Astrocyte (in vitro differentiated cells and primary cell): ENCODE measurements at regions not wholly inside any gene's neighbourhood (a gene's known extent, or its start where the extent isn't known, plus 50 kb on each side); places are given as distances from the start of the nearest gene placed in this dataset.

Experiments
- DNase-seq: peaks from one replicate; pipeline ENCODE4 v3.0.0-alpha.2; 2010; ENCODE audit warnings: low read depth
- FAIRE-seq: peaks from 2 replicates; lab custom pipeline; 2011; peaks lifted over from hg19 to GRCh38; lab: Jason Lieb, UNC
- H2AFZ ChIP-seq: 2 replicates; pipeline ENCODE4 v1.6.0; 2012; ENCODE audit warnings: low read depth, low read length, inconsistent platforms
- H3K27ac ChIP-seq: 2 replicates; pipeline ENCODE4 v1.5.1; 2011; ENCODE audit warnings: low read depth, low read length, inconsistent platforms
- H3K27me3 ChIP-seq: 2 replicates; pipeline ENCODE4 v1.6.0; 2011; ENCODE audit warnings: low read length, inconsistent platforms; ENCODE audit not compliant: insufficient read depth
- H3K36me3 ChIP-seq: 2 replicates; pipeline ENCODE4 v1.5.1; 2011; ENCODE audit warnings: low read length, inconsistent platforms; ENCODE audit not compliant: insufficient read depth
- H3K4me1 ChIP-seq: 2 replicates; pipeline ENCODE4 v1.5.1; 2011; ENCODE audit warnings: low read length, inconsistent platforms; ENCODE audit not compliant: insufficient read depth
- H3K4me2 ChIP-seq: 2 replicates; pipeline ENCODE4 v1.6.0; 2012; ENCODE audit warnings: low read length, inconsistent platforms
- H3K4me3 ChIP-seq: 2 replicates; pipeline ENCODE4 v1.5.1; 2011; ENCODE audit warnings: low read depth, mild to moderate bottlenecking, low read length, inconsistent platforms; ENCODE audit not compliant: insufficient read depth
- H3K79me2 ChIP-seq: 2 replicates; pipeline ENCODE4 v1.6.0; 2012; ENCODE audit warnings: mild to moderate bottlenecking, low read length, inconsistent platforms; ENCODE audit not compliant: insufficient read depth
- H3K9ac ChIP-seq: 2 replicates; pipeline ENCODE4 v1.6.0; 2012; ENCODE audit warnings: mild to moderate bottlenecking, low read length, inconsistent platforms
- H3K9me3 ChIP-seq: 2 replicates; pipeline ENCODE4 v1.5.1; 2012; ENCODE audit warnings: low read depth, mild to moderate bottlenecking, low read length, inconsistent platforms; ENCODE audit not compliant: insufficient read depth
- H4K20me1 ChIP-seq: 2 replicates; pipeline ENCODE4 v1.6.0; 2012; ENCODE audit warnings: low read length, inconsistent platforms; ENCODE audit not compliant: insufficient read depth
- H3K27ac Mint-ChIP-seq: one replicate; pipeline ENCODE4 v1.8.0; 2021; ENCODE audit warnings: mild to moderate bottlenecking, mixed read lengths; ENCODE audit not compliant: unreplicated experiment
- H3K27me3 Mint-ChIP-seq: one replicate; pipeline ENCODE4 v1.8.0; 2021; ENCODE audit warnings: low read depth, mixed read lengths; ENCODE audit not compliant: unreplicated experiment
- H3K36me3 Mint-ChIP-seq: one replicate; pipeline ENCODE4 v1.8.0; 2021; ENCODE audit warnings: low read depth, mixed read lengths; ENCODE audit not compliant: unreplicated experiment
- H3K4me1 Mint-ChIP-seq: one replicate; pipeline ENCODE4 v1.8.0; 2021; ENCODE audit warnings: low read depth, mixed read lengths; ENCODE audit not compliant: unreplicated experiment
- H3K4me3 Mint-ChIP-seq: one replicate; pipeline ENCODE4 v1.8.0; 2021; ENCODE audit warnings: mild to moderate bottlenecking, moderate library complexity, mixed read lengths; ENCODE audit not compliant: unreplicated experiment
- H3K9me3 Mint-ChIP-seq: one replicate; pipeline ENCODE4 v1.8.0; 2021; ENCODE audit warnings: mild to moderate bottlenecking, mixed read lengths; ENCODE audit not compliant: unreplicated experiment
- EZH2 ChIP-seq: IDR thresholded peaks from 2 replicates; pipeline ENCODE4 v1.6.1; 2012; ENCODE audit warnings: mild to moderate bottlenecking, low read length, inconsistent platforms; ENCODE audit not compliant: insufficient read depth
- TF ChIP-seq, protein P1 (sequence below): IDR thresholded peaks from 2 replicates; pipeline ENCODE4 v1.5.1; 2011; ENCODE audit warnings: low read depth, mild to moderate bottlenecking, inconsistent platforms, low read length, moderate library complexity; ENCODE audit not compliant: insufficient read depth

DNA sequence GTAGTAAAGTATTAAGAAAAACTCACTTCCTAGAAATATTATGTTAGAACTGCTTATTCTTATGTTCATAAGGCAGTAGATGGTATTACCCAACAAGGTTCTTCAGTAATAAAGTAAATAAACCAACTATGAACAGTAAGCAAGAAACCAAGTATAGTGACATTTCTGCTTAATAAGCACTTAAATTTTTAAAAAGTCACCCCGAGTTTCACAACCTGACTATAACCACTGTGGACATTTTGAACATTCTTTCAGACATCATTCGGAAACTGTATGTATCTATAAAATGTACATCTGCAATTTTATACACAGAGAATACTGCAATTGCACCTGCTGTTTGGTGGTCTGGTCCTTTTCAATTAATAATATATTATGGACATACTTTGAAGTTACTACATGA lies 1073.6 kb downstream of the XPNPEP1 start:
- H3K4me1 ChIP-seq = no peaks in the 10 kb centered on the region
- H3K9me3 ChIP-seq = no peaks in the 10 kb centered on the region
- Mint-ChIP-seq H3K27ac (no peak overlapping the region), H3K9me3 (no peaks in the 10 kb centered on the region), H3K4me1 (no peaks in the 10 kb centered on the region), H3K4me3 (no peak overlapping the region), H3K27me3 (no peaks in the 10 kb centered on the region), H3K36me3 (no peaks in the 10 kb centered on the region)
- H3K9ac ChIP-seq = no peak overlapping the region
- H3K27me3 ChIP-seq = no peaks in the 10 kb centered on the region
- no peaks in the 10 kb centered on the region for H3K36me3 ChIP-seq
- no peak overlapping the region for H3K27ac ChIP-seq
- H4K20me1 ChIP-seq = no peaks in the 10 kb centered on the region
- DNase-seq (no peak), FAIRE-seq (no peak)
- TF ChIP-seq, protein P1, sequence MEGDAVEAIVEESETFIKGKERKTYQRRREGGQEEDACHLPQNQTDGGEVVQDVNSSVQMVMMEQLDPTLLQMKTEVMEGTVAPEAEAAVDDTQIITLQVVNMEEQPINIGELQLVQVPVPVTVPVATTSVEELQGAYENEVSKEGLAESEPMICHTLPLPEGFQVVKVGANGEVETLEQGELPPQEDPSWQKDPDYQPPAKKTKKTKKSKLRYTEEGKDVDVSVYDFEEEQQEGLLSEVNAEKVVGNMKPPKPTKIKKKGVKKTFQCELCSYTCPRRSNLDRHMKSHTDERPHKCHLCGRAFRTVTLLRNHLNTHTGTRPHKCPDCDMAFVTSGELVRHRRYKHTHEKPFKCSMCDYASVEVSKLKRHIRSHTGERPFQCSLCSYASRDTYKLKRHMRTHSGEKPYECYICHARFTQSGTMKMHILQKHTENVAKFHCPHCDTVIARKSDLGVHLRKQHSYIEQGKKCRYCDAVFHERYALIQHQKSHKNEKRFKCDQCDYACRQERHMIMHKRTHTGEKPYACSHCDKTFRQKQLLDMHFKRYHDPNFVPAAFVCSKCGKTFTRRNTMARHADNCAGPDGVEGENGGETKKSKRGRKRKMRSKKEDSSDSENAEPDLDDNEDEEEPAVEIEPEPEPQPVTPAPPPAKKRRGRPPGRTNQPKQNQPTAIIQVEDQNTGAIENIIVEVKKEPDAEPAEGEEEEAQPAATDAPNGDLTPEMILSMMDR = no peak
- no peak for TF ChIP-seq EZH2
- no peaks in the 10 kb centered on the region for H3K79me2 ChIP-seq
- H3K4me2 ChIP-seq = no peak overlapping the region
- no peak overlapping the region for H2AFZ ChIP-seq
- no peak overlapping the region for H3K4me3 ChIP-seq

DNA sequence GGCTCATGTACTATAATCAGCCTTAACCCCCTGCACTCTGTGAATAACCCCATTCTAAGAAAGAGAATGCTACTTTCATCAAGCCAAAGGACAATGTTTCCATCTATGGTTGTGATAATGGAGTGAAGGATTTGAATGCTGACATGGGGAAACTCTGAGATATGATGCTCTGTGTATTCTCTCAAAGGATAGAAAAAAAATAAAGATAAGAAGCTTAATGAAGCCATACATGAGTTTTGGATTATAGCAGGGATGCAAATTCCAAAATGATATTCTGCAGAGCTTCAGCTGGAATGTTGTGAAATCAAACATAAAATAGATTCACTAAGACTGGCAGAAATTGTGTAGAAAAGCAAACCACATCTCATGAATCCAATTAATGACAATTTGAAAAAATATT lies 1074.1 kb downstream of the XPNPEP1 start:
- no peak overlapping the region for H3K9ac ChIP-seq
- H3K4me1 Mint-ChIP-seq = no peaks in the 10 kb centered on the region
- TF ChIP-seq, protein P1 = no peak
- TF ChIP-seq EZH2 = no peak
- no peaks in the 10 kb centered on the region for H3K27me3 ChIP-seq
- FAIRE-seq = no peak
- H3K9me3 Mint-ChIP-seq = no peaks in the 10 kb centered on the region
- no peaks in the 10 kb centered on the region for H4K20me1 ChIP-seq
- H3K4me3 ChIP-seq = no peak overlapping the region
- no peak overlapping the region for H2AFZ ChIP-seq
- no peaks in the 10 kb centered on the region for H3K4me1 ChIP-seq
- no peaks in the 10 kb centered on the region for H3K36me3 Mint-ChIP-seq
- H3K36me3 ChIP-seq = no peaks in the 10 kb centered on the region
- no peaks in the 10 kb centered on the region for H3K79me2 ChIP-seq
- DNase-seq = no peak
- H3K27ac ChIP-seq = no peak overlapping the region
- H3K27ac Mint-ChIP-seq = no peak overlapping the region
- H3K9me3 ChIP-seq = no peaks in the 10 kb centered on the region
- no peak overlapping the region for H3K4me3 Mint-ChIP-seq
- no peak overlapping the region for H3K4me2 ChIP-seq
- no peaks in the 10 kb centered on the region for H3K27me3 Mint-ChIP-seq

DNA sequence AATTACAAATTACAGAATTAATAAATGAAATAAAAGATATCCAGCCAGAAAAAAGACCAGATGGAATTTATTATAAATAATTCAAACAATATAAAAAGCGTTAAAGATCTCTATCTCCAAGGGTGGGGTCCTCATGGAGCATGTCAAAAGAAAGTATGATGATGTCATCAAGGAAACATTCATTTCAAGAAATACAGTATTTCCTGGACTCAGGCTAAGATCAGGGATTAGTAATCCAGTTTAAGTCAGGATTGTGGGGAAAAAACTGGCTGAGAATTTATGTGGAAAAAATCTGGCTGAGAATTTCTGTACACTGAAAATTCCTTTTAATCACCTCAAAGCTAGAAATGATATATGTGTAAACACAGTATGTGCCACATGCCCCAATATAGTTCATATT lies 1075.3 kb downstream of the XPNPEP1 start:
- no peak overlapping the region for H3K27ac ChIP-seq
- H3K4me1 Mint-ChIP-seq = no peaks in the 10 kb centered on the region

More for the DNA sequence above, 1075.3 kb downstream of the XPNPEP1 start:
- Mint-ChIP-seq H3K27ac (no peak overlapping the region), H3K9me3 (no peaks in the 10 kb centered on the region), H3K27me3 (no peaks in the 10 kb centered on the region), H3K4me3 (no peak overlapping the region), H3K36me3 (no peaks in the 10 kb centered on the region)
- Histone ChIP-seq H3K9ac (no peak overlapping the region), H2AFZ (no peak overlapping the region), H3K36me3 (no peaks in the 10 kb centered on the region), H4K20me1 (no peaks in the 10 kb centered on the region), H3K4me1 (no peaks in the 10 kb centered on the region), H3K27me3 (no peaks in the 10 kb centered on the region), H3K79me2 (no peaks in the 10 kb centered on the region), H3K4me2 (no peak overlapping the region), H3K4me3 (no peak overlapping the region), H3K9me3 (no peaks in the 10 kb centered on the region)
- FAIRE-seq (no peak), DNase-seq (no peak)
- TF ChIP-seq, protein P1 = no peak
- TF ChIP-seq EZH2 = no peak
